ENCODE measurements at regions not wholly inside any gene's neighbourhood (a gene's known extent, or its start where the extent isn't known, plus 50 kb on each side); places are given as distances from the start of the nearest gene placed in this dataset.

GRCh38 chr13:83211301-83211700, 671.0 kb downstream of the SLITRK1 start:
- H3K4me2 ChIP-seq (ENCODE audit: low read depth, low read length) = no peak overlapping the region; the same call in 1 of the 2 replicates
- peak overlapping the region; percentile 75; the same call in 1 of the 2 replicates for H3K18ac ChIP-seq (ENCODE audit: low read depth, low read length)
- DNase-seq (peak; percentile 70), ATAC-seq (ENCODE audit: low read depth) (peak; percentile 90)
- no peak overlapping the region for H2BK15ac ChIP-seq (ENCODE audit: low read depth, low read length)
- in situ Hi-C loops (cut with MboI; ENCODE audit: low sequenced_read_pairs) = no loop called here
- peak overlapping the region; percentile 97 for H2BK5ac ChIP-seq (ENCODE audit: low read depth, low read length, poor library complexity, severe bottlenecking)
- no peaks in the 10 kb centered on the region for H3K9me1 ChIP-seq (ENCODE audit: insufficient read depth, low read length)
- no peak overlapping the region for H2AK5ac ChIP-seq (ENCODE audit: low read depth, low read length)
- dilution Hi-C loops (cut with HindIII; ENCODE audit: low sequenced_read_pairs, unreplicated experiment) = no loop called here
- TF ChIP-seq MAFK (IDR thresholded peaks at IDR 0.05; ENCODE audit: low read depth, low read length) (no peak), CHD1 (IDR thresholded peaks at IDR 0.05; ENCODE audit: low read depth, low read length) (no peak)
- TF ChIP-seq, protein P1, sequence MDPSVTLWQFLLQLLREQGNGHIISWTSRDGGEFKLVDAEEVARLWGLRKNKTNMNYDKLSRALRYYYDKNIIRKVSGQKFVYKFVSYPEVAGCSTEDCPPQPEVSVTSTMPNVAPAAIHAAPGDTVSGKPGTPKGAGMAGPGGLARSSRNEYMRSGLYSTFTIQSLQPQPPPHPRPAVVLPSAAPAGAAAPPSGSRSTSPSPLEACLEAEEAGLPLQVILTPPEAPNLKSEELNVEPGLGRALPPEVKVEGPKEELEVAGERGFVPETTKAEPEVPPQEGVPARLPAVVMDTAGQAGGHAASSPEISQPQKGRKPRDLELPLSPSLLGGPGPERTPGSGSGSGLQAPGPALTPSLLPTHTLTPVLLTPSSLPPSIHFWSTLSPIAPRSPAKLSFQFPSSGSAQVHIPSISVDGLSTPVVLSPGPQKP (IDR thresholded peaks at IDR 0.05; ENCODE audit: borderline replicate concordance, low read depth, low read length) = no peak
- no peak overlapping the region for H3K56ac ChIP-seq (ENCODE audit: extremely low read depth, insufficient read depth, low read length)
- peak overlapping the region; percentile 59; the same call in 1 of the 2 replicates for H4K5ac ChIP-seq (ENCODE audit: low read depth, low read length)
- no peak overlapping the region for H3K9ac ChIP-seq (ENCODE audit: low read depth, low read length)
- intact Hi-C loops (cut with micrococcal nuclease) = loop anchor here (5.0 to 10.0 kb wide), 2 partner anchors 124 to 466 kb away; no protein-coding TSS in a partner anchor
- no TSS peak for BruUV-seq (replicated peaks)
- peak overlapping the region; percentile 47; the same call in 1 of the 2 replicates for H3K4ac ChIP-seq (ENCODE audit: low read depth, low read length)
- H2BK120ac ChIP-seq (ENCODE audit: low read depth, low read length) = peak overlapping the region; percentile 84
- no CpG with 5 or more reads among the region's 1 CpG for WGBS, 2 experiments (ENCODE audit: extremely low coverage in 2 of 2, insufficient read length in 1 of 2)
- H3K4me1 ChIP-seq (ENCODE audit: control insufficient read depth, insufficient read depth, low read length) = peaks cover 6% of the 10 kb centered on the region; the same call in 1 of the 2 replicates
- ChIA-PET POLR2A (ENCODE audit: unreplicated experiment) (no interaction called here), CTCF (no interaction called here)
- no peak overlapping the region for H3K4me3 ChIP-seq (ENCODE audit: insufficient read depth, low read depth, low read length)
- peak overlapping the region; percentile 45; the same call in 1 of the 2 replicates for H3K14ac ChIP-seq (replicated peaks; ENCODE audit: low read depth, low read length)
- peak overlapping the region; percentile 90; the same call in 1 of the 2 replicates for H2BK20ac ChIP-seq (ENCODE audit: low read depth, low read length)
- no peaks in the 10 kb centered on the region for H3K36me3 ChIP-seq (ENCODE audit: control insufficient read depth, insufficient read depth, low read length)
- no peak overlapping the region for H3K27ac ChIP-seq (ENCODE audit: insufficient read depth, low read length)
- peaks cover 8% of the 10 kb centered on the region for H3K9me3 ChIP-seq (ENCODE audit: control insufficient read depth, insufficient read depth, low read length)
- no peaks in the 10 kb centered on the region for H4K20me1 ChIP-seq (ENCODE audit: insufficient read depth, low read length)
- H3K23ac ChIP-seq (ENCODE audit: low read depth, low read length) = no peak overlapping the region; the same call in 1 of the 2 replicates
- no peaks in the 10 kb centered on the region for H3K27me3 ChIP-seq (ENCODE audit: control insufficient read depth, insufficient read depth, low read length)
- no peak overlapping the region for H2AFZ ChIP-seq (replicated peaks; ENCODE audit: low read length, poor library complexity)
- no peak overlapping the region for H4K91ac ChIP-seq (ENCODE audit: insufficient read depth, low read depth, low read length)
- no peak overlapping the region for H2AK9ac ChIP-seq (replicated peaks; ENCODE audit: low read depth, low read length, poor library complexity)
- peak overlapping the region in 1 of 2 experiments; percentile 53; a peak in 1 of 4 replicates for H4K8ac ChIP-seq (ENCODE audit: low read depth in 2 of 2, low read length in 2 of 2)
- no peaks in the 10 kb centered on the region for H3K79me1 ChIP-seq (ENCODE audit: low read depth in 1 of 2, low read length in 2 of 2)

All from IMR-90 (cell line).